ENCODE measurements at regions not wholly inside any gene's neighbourhood (a gene's known extent, or its start where the extent isn't known, plus 50 kb on each side); places are given as distances from the start of the nearest gene placed in this dataset.
A peak's percentile ranks its signal among the peaks of the same experiment; 100 is the strongest.

DNA sequence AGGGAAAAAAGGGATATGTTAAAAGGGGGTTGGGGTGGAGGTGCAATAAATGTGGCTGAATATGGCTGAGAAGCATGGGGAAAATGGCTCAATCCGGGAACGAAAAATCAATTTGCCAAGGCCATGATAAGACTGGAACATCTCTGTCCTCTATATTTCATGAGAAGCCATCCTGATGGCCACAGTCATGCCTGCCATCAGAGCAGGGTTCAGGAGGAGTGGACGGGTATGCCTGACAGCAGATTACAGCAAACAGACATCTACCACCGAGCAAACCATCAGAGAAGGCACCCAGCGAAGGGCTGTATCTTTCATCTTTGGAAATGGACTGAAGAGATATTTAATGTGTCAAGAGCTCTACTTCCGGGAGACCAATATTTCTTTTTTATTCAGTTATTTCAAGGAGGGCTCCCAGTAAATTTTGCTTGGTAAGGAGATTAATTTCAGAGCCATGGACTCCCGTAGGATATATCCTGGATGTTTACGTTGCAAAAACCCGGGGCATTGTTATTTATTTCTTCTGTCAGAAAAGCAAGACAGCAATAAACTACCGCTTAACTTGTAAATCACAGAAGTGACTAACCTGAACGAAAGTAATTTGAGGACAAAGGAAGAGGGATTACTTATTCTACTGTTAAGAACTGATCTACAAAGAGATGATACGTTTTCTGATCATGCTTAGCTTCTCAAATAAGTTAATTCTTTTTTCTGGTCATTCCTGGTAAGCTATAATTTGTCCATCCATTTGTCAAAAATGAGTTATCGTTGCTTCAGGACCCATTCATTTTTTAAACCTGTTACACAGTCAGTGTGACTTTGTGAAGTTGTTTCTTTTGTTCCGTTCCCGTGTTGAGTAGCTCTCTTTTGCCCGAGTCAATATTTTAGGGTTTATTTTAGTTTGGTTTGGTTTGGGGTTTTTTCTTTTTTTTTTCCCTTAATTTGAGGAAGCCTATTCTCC, 80.6 kb upstream of the CHD2 start:
- H3F3A ChIP-seq (ENCODE audit: insufficient read depth) = peaks cover 34% of the 10 kb centered on the region
- peak overlapping the region; percentile 60 for H3K9ac ChIP-seq (ENCODE audit: low read length)
- H3K27ac ChIP-seq (ENCODE audit: low read depth, low read length) = peak overlapping the region; percentile 67
- H4K20me1 ChIP-seq (ENCODE audit: low read depth, low read length) = no peaks in the 10 kb centered on the region
- no peaks in the 10 kb centered on the region for H3K9me3 ChIP-seq (ENCODE audit: insufficient read depth, low read length)
- H2AFZ ChIP-seq (ENCODE audit: low read depth, low read length, severe bottlenecking) = peak overlapping the region; percentile 69
- H3K79me2 ChIP-seq (ENCODE audit: insufficient read depth, low read length) = no peaks in the 10 kb centered on the region
- no peak for TF ChIP-seq EZH2phosphoT487 (conservative IDR thresholded peaks at IDR 0.05; ENCODE audit: low read length)
- TF ChIP-seq, protein P1, sequence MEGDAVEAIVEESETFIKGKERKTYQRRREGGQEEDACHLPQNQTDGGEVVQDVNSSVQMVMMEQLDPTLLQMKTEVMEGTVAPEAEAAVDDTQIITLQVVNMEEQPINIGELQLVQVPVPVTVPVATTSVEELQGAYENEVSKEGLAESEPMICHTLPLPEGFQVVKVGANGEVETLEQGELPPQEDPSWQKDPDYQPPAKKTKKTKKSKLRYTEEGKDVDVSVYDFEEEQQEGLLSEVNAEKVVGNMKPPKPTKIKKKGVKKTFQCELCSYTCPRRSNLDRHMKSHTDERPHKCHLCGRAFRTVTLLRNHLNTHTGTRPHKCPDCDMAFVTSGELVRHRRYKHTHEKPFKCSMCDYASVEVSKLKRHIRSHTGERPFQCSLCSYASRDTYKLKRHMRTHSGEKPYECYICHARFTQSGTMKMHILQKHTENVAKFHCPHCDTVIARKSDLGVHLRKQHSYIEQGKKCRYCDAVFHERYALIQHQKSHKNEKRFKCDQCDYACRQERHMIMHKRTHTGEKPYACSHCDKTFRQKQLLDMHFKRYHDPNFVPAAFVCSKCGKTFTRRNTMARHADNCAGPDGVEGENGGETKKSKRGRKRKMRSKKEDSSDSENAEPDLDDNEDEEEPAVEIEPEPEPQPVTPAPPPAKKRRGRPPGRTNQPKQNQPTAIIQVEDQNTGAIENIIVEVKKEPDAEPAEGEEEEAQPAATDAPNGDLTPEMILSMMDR (IDR thresholded peaks at IDR 0.05; ENCODE audit: insufficient read depth, low read length, poor library complexity, severe bottlenecking) = no peak
- no peaks in the 10 kb centered on the region for H3K36me3 ChIP-seq (ENCODE audit: low read length)
- peak overlapping the region; percentile 55 for H3K4me3 ChIP-seq (ENCODE audit: insufficient read depth, low read length, poor library complexity, severe bottlenecking)
- H3K4me2 ChIP-seq (ENCODE audit: low read depth, low read length, poor library complexity, severe bottlenecking) = peak overlapping the region; percentile 91
- no peaks in the 10 kb centered on the region for H3K27me3 ChIP-seq (ENCODE audit: low read length)
- no peaks in the 10 kb centered on the region for H3K9me2 ChIP-seq (replicated peaks; ENCODE audit: insufficient read depth, low read length)

DNA sequence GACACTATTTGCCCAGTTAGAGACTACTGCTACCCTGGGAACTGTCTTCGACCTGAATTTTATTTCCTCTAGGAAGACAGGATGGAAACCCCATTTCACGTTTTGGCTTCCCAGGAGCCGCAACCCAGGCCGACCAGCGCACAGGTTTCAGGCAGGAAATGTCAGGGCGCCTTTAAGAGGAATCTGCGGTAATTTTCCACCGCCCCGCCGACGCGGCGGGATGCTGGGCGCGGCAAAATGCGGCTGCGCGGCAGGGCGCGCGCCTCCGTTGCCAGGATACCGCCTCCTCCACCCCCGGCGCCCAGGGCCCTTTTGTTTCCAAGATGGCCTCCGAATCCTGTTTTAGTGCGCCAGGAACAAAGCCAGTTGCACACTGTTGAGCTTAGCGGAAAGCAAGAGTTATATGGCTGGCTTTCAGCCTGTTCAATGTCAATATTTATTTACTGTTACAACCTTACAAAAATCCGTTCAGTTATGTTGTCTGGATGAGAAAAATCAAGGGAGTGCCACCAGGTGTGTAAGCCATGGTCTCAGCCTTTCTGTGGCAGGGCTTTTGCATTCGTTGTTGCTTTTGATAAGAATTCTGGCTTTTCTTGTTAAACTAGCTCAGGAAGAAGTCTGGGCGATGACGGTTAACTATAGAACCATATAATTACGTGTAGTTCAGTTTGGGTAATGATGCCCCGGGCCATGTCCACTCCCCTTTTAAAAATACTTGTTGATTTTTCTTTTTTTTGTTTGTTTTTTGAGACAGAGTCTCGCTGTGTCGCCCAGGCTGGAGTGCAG, 79.7 kb upstream of the CHD2 start:
- no peaks in the 10 kb centered on the region for H3K27me3 ChIP-seq (ENCODE audit: low read length)
- no peaks in the 10 kb centered on the region for H3K9me3 ChIP-seq (ENCODE audit: insufficient read depth, low read length)
- H3K79me2 ChIP-seq (ENCODE audit: insufficient read depth, low read length) = no peaks in the 10 kb centered on the region
- no peaks in the 10 kb centered on the region for H3K36me3 ChIP-seq (ENCODE audit: low read length)
- H3K4me3 ChIP-seq (ENCODE audit: insufficient read depth, low read length, poor library complexity, severe bottlenecking) = peak overlapping the region; percentile 55
- H3F3A ChIP-seq (ENCODE audit: insufficient read depth) = peaks cover 34% of the 10 kb centered on the region
- H3K27ac ChIP-seq (ENCODE audit: low read depth, low read length) = peak overlapping the region; percentile 67
- H4K20me1 ChIP-seq (ENCODE audit: low read depth, low read length) = no peaks in the 10 kb centered on the region
- peak overlapping the region; percentile 91 for H3K4me2 ChIP-seq (ENCODE audit: low read depth, low read length, poor library complexity, severe bottlenecking)
- no peaks in the 10 kb centered on the region for H3K9me2 ChIP-seq (replicated peaks; ENCODE audit: insufficient read depth, low read length)
- no peak for TF ChIP-seq EZH2phosphoT487 (conservative IDR thresholded peaks at IDR 0.05; ENCODE audit: low read length)
- TF ChIP-seq, protein P1 (IDR thresholded peaks at IDR 0.05; ENCODE audit: insufficient read depth, low read length, poor library complexity, severe bottlenecking) = no peak
- peak overlapping the region; percentile 60 for H3K9ac ChIP-seq (ENCODE audit: low read length)
- peak overlapping the region; percentile 69 for H2AFZ ChIP-seq (ENCODE audit: low read depth, low read length, severe bottlenecking)

DNA sequence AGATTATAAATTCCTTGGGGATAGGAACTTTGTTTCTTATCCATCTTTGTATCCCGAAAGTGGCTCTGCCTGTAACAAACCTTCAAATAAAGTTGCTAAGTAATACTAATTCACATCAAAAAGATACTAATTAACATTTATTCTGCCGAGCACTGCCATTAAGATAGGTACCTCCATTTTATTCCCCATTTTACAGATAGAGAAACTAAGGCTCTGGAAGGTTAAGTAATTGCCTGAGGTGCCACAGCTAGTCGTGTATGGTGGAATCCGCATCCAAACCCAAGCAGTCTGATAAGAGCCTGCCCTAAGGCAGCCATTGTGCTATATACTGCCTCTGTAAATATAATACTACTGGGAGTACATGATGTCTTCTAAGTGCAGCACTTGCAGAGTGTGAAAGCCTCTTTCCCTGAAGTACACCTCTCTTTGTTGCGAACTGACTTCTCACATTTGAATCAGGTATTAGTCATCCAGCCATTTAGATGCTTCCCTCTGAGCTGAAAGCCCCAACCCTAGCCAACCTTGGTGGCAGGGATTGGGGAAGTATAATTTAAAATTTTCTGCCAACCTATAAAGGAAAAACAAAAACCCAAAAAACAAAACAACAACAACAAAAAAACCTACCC, 78.5 kb upstream of the CHD2 start:
- H2AFZ ChIP-seq (ENCODE audit: low read depth, low read length, severe bottlenecking) = peak overlapping the region; percentile 66

More for the DNA sequence above, 78.5 kb upstream of the CHD2 start:
- Histone ChIP-seq H3K9me3 (ENCODE audit: insufficient read depth, low read length) (no peaks in the 10 kb centered on the region), H3K36me3 (ENCODE audit: low read length) (no peaks in the 10 kb centered on the region), H3K79me2 (ENCODE audit: insufficient read depth, low read length) (no peaks in the 10 kb centered on the region), H3K9me2 (replicated peaks; ENCODE audit: insufficient read depth, low read length) (no peaks in the 10 kb centered on the region), H3F3A (ENCODE audit: insufficient read depth) (peaks cover 40% of the 10 kb centered on the region), H3K4me2 (ENCODE audit: low read depth, low read length, poor library complexity, severe bottlenecking) (peak overlapping the region; percentile 37), H3K9ac (ENCODE audit: low read length) (peak overlapping the region; percentile 27; the same call in 1 of the 2 replicates), H4K20me1 (ENCODE audit: low read depth, low read length) (no peaks in the 10 kb centered on the region), H3K27me3 (ENCODE audit: low read length) (no peaks in the 10 kb centered on the region), H3K27ac (ENCODE audit: low read depth, low read length) (peak overlapping the region; percentile 58), H3K4me3 (ENCODE audit: insufficient read depth, low read length, poor library complexity, severe bottlenecking) (no peak overlapping the region)
- no peak for TF ChIP-seq EZH2phosphoT487 (conservative IDR thresholded peaks at IDR 0.05; ENCODE audit: low read length)
- TF ChIP-seq, protein P1 (IDR thresholded peaks at IDR 0.05; ENCODE audit: insufficient read depth, low read length, poor library complexity, severe bottlenecking) = no peak

All from SU-DHL-6 (cell line).